Endothelial cell of umbilical vein (primary cell): ENCODE measurements at regions not wholly inside any gene's neighbourhood (a gene's known extent, or its start where the extent isn't known, plus 50 kb on each side); places are given as distances from the start of the nearest gene placed in this dataset.

Source experiments
- BruUV-seq: library from RNA; stranded (reverse); fragments of 400-500 nt; replicated peaks from 2 replicates; lab custom pipeline; 2021; lab: Mats Ljungman, UMichigan
- CTCF ChIA-PET: fragments of 300-600, 350-600 bp; sonication (Branson Sonifier 250); formaldehyde crosslinking; loops from one replicate; lab custom pipeline; 2021; ENCODE audit warnings: antibody characterized with exemption, inconsistent platforms; lab: Charles Lee
- POLR2A ChIA-PET: fragments of 300-600, 350-600 bp; sonication (Branson Sonifier 250); formaldehyde crosslinking; loops from one replicate; lab custom pipeline; 2021; ENCODE audit warnings: antibody characterized with exemption, inconsistent platforms; lab: Charles Lee
- DNase-seq: peaks from one replicate; pipeline ENCODE4 v3.0.0-alpha.2; 2011; ENCODE audit warnings: low read depth, low spot score
- FAIRE-seq: peaks from 2 replicates; lab custom pipeline; 2011; peaks lifted over from hg19 to GRCh38; lab: Jason Lieb, UNC
- H2AFZ ChIP-seq: 2 replicates; pipeline ENCODE4 v1.6.0; 2012; ENCODE audit warnings: low read depth, low read length, control low read depth, inconsistent platforms
- H3K27ac ChIP-seq: 2 replicates; pipeline ENCODE4 v1.5.1; 2011; ENCODE audit warnings: low read depth, mild to moderate bottlenecking, control low read depth, low read length, moderate library complexity; ENCODE audit not compliant: insufficient read depth
- H3K27me3 ChIP-seq, 2 experiments: 2 replicates each; pipeline versions ENCODE4 v1.6.0 to v1.6.1; 2011; ENCODE audit warnings: low read length in 2 of 2, mixed read lengths in 1 of 2; ENCODE audit not compliant: control insufficient read depth in 2 of 2, insufficient read depth in 2 of 2
- H3K36me3 ChIP-seq, 2 experiments: 2 replicates in 1 of 2; 3 replicates in 1 of 2; pipeline ENCODE4 v1.5.1; 2011; ENCODE audit warnings: low read length in 2 of 2, mild to moderate bottlenecking in 1 of 2, moderate library complexity in 1 of 2; ENCODE audit not compliant: control insufficient read depth in 2 of 2, insufficient read depth in 2 of 2; ENCODE audit errors: extremely low read depth in 1 of 2
- H3K4me1 ChIP-seq: 3 replicates; pipeline ENCODE4 v1.5.1; 2011; ENCODE audit warnings: mild to moderate bottlenecking, low read length; ENCODE audit not compliant: control insufficient read depth, insufficient read depth; ENCODE audit errors: extremely low read depth
- H3K4me2 ChIP-seq: 2 replicates; pipeline ENCODE4 v1.6.1; 2011; ENCODE audit warnings: low read length, control low read depth, mixed read lengths; ENCODE audit not compliant: insufficient read depth
- H3K4me3 ChIP-seq, 3 experiments: fragments of 200-600 bp in 1 of 3; sonication (generic), shearing (Covaris generic) in 1 of 3; replicated peaks in 1 of 3; 2 replicates each; pipeline ENCODE4 v1.5.1; 2011 to 2016; ENCODE audit warnings: control low read depth in 3 of 3, low read length in 3 of 3, mild to moderate bottlenecking in 2 of 3, inconsistent platforms in 1 of 3, low read depth in 1 of 3, moderate library complexity in 1 of 3; ENCODE audit not compliant: insufficient read depth in 1 of 3
- H3K79me2 ChIP-seq: 2 replicates; pipeline ENCODE4 v1.6.0; 2012; ENCODE audit warnings: low read length, inconsistent platforms; ENCODE audit not compliant: control insufficient read depth, insufficient read depth
- H3K9ac ChIP-seq: replicated peaks from 2 replicates; pipeline ENCODE3; 2011; ENCODE audit warnings: low read length, control low read depth; ENCODE audit not compliant: insufficient read depth; ENCODE audit errors: extremely low read depth
- H3K9me1 ChIP-seq: replicated peaks from 3 replicates; pipeline ENCODE4 v1.6.0; 2011; ENCODE audit warnings: mild to moderate bottlenecking, low read length; ENCODE audit not compliant: control insufficient read depth, insufficient read depth; ENCODE audit errors: extremely low read depth
- H3K9me3 ChIP-seq: replicated peaks from 2 replicates; pipeline ENCODE4 v1.5.1; 2012; ENCODE audit warnings: low read length, inconsistent platforms; ENCODE audit not compliant: control insufficient read depth, insufficient read depth
- H4K20me1 ChIP-seq: replicated peaks from 2 replicates; pipeline ENCODE3; 2011; ENCODE audit warnings: mild to moderate bottlenecking, low read length; ENCODE audit not compliant: control insufficient read depth, insufficient read depth; ENCODE audit errors: extremely low read depth
- CTCF ChIP-seq, 2 donors: IDR thresholded peaks; 1 replicate in 1 of 2; 2 replicates in 1 of 2; pipeline ENCODE4 v1.5.1; 2011; ENCODE audit warnings: low read length in 2 of 2, mild to moderate bottlenecking in 2 of 2, moderate library complexity in 2 of 2, control low read depth in 1 of 2, inconsistent platforms in 1 of 2, low read depth in 1 of 2; ENCODE audit not compliant: insufficient read depth in 1 of 2; ENCODE audit errors: extremely low read depth in 1 of 2
- EZH2 ChIP-seq: IDR thresholded peaks from 2 replicates; pipeline ENCODE4 v1.6.1; 2012; ENCODE audit warnings: borderline replicate concordance, low read depth, mild to moderate bottlenecking, moderate library complexity, low read length, inconsistent platforms; ENCODE audit not compliant: severe bottlenecking
- FOS ChIP-seq: IDR thresholded peaks from 2 replicates; pipeline ENCODE4 v1.6.1; 2011; ENCODE audit warnings: mild to moderate bottlenecking, low read length, moderate library complexity, borderline replicate concordance; ENCODE audit not compliant: insufficient read depth
- GATA2 ChIP-seq: IDR thresholded peaks from 2 replicates; pipeline ENCODE4 v1.7.0; 2011; ENCODE audit warnings: low read depth, mild to moderate bottlenecking, moderate library complexity, mixed read lengths, low read length; ENCODE audit not compliant: insufficient read length, insufficient read depth
- JUN ChIP-seq: IDR thresholded peaks from 2 replicates; pipeline ENCODE4 v1.6.1; 2011; ENCODE audit warnings: borderline replicate concordance, low read depth; ENCODE audit not compliant: insufficient read length, insufficient read depth
- MAX ChIP-seq: IDR thresholded peaks from 2 replicates; pipeline ENCODE4 v1.6.1; 2011; ENCODE audit not compliant: insufficient read depth, insufficient read length
- MYC ChIP-seq: IDR thresholded peaks from one replicate; pipeline ENCODE4 v1.6.1; 2011; ENCODE audit warnings: mild to moderate bottlenecking, low read depth, low read length
- POLR2A ChIP-seq: IDR thresholded peaks from 2 replicates; pipeline ENCODE4 v1.6.1; 2012; ENCODE audit warnings: low read depth, mild to moderate bottlenecking, control low read depth, low read length
- POLR2AphosphoS5 ChIP-seq: IDR thresholded peaks from 2 replicates; pipeline ENCODE4 v1.6.1; 2012; ENCODE audit warnings: low read depth, mild to moderate bottlenecking, control low read depth, low read length, moderate library complexity; ENCODE audit not compliant: insufficient read depth
- dilution Hi-C: fragments of 300-500 bp; cut with MboI; formaldehyde crosslinking; loops from one replicate; pipeline ENCODE4 v1.15.0; 2019; ENCODE audit warnings: low sequenced_read_pairs; ENCODE audit not compliant: extremely low pct_ligation_motif_present
- intact Hi-C: fragments of 100-400 bp; cut with micrococcal nuclease; formaldehyde crosslinking; loops from one replicate; pipeline ENCODE4 v1.10.0; 2022

DNA sequence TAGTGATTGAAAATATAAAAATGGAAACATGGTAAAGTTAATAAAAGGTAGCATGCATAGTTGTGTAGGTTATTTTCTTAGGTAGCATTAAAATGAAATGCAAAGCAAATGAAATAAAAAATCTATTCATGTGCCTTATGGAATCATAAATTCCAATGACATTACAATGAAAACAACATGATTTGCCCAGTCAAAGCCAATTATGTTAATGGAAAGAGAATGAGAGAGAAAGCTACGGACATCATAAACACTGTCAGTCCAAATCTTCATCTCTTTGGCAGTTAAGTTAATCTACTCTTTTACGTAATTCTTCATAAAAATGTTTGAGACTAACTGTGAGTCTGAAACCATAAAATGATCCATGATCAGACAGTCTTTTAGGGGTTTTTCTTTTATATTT, 636.7 kb upstream of the SYT4 start:
- H3K27ac ChIP-seq = no peak overlapping the region
- no TSS peak for BruUV-seq
- no peak overlapping the region for H3K4me2 ChIP-seq
- no peak overlapping the region for H3K4me3 ChIP-seq
- intact Hi-C loops (no loop called here), dilution Hi-C loops (no loop called here)
- H3K4me1 ChIP-seq = no peaks in the 10 kb centered on the region
- H4K20me1 ChIP-seq = no peaks in the 10 kb centered on the region
- no peak overlapping the region for H3K9ac ChIP-seq
- H3K36me3 ChIP-seq = no peaks in the 10 kb centered on the region
- no peaks in the 10 kb centered on the region for H3K27me3 ChIP-seq
- H2AFZ ChIP-seq = no peak overlapping the region
- no peaks in the 10 kb centered on the region for H3K79me2 ChIP-seq
- no peak for TF ChIP-seq MAX
- no peak for TF ChIP-seq POLR2A
- TF ChIP-seq FOS = no peak
- TF ChIP-seq EZH2 = no peak
- no peak for TF ChIP-seq MYC
- TF ChIP-seq POLR2AphosphoS5 = no peak
- no peak for TF ChIP-seq GATA2
- TF ChIP-seq JUN = no peak
- no peak for TF ChIP-seq CTCF (IDR thresholded peaks at IDR 0.05; ENCODE audit: extremely low read depth in 1 of 2, insufficient read depth in 1 of 2, low read depth in 1 of 2, low read length in 2 of 2)
- no peaks in the 10 kb centered on the region for H3K9me3 ChIP-seq
- FAIRE-seq = no peak
- POLR2A ChIA-PET = no interaction called here
- DNase-seq = no peak
- H3K9me1 ChIP-seq = no peaks in the 10 kb centered on the region
- CTCF ChIA-PET = interaction anchor here (1.0 kb wide), 2 partner anchors 10 to 15 kb away, joined by 3 read pairs; no protein-coding TSS in a partner anchor
